ENCODE measurements at regions not wholly inside any gene's neighbourhood (a gene's known extent, or its start where the extent isn't known, plus 50 kb on each side); places are given as distances from the start of the nearest gene placed in this dataset.
"Not testable (repeated sequence)": the region's sequence is repeated elsewhere in the genome, so short reads cannot be mapped to it uniquely, and the experiment has no call there.

DNA sequence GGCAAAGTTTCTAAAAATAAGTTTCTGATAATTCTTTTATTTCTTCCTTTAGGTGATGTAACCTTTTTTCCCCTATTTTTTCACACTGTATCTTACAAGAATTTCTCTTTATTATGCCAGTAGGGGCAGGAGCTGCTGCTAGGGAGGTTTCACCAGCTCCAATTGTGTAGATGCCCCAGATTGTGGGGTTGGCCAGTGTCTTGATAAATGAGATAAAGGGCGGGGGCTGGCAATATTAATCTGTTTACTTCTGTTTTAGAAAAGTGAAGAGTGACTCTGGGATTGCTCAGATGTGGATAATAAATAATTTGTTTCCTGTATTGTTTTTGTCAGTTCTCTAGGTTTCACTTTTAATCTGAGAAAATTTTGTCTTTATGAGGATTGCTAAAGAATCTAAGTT lies 190.4 kb downstream of the MC4R start:
- TF ChIP-seq ZFX (IDR thresholded peaks at IDR 0.05) = no peak
- TF ChIP-seq, protein P1, sequence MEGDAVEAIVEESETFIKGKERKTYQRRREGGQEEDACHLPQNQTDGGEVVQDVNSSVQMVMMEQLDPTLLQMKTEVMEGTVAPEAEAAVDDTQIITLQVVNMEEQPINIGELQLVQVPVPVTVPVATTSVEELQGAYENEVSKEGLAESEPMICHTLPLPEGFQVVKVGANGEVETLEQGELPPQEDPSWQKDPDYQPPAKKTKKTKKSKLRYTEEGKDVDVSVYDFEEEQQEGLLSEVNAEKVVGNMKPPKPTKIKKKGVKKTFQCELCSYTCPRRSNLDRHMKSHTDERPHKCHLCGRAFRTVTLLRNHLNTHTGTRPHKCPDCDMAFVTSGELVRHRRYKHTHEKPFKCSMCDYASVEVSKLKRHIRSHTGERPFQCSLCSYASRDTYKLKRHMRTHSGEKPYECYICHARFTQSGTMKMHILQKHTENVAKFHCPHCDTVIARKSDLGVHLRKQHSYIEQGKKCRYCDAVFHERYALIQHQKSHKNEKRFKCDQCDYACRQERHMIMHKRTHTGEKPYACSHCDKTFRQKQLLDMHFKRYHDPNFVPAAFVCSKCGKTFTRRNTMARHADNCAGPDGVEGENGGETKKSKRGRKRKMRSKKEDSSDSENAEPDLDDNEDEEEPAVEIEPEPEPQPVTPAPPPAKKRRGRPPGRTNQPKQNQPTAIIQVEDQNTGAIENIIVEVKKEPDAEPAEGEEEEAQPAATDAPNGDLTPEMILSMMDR (conservative IDR thresholded peaks at IDR 0.05) = no peak
- no peak overlapping the region for H3K27ac ChIP-seq

DNA sequence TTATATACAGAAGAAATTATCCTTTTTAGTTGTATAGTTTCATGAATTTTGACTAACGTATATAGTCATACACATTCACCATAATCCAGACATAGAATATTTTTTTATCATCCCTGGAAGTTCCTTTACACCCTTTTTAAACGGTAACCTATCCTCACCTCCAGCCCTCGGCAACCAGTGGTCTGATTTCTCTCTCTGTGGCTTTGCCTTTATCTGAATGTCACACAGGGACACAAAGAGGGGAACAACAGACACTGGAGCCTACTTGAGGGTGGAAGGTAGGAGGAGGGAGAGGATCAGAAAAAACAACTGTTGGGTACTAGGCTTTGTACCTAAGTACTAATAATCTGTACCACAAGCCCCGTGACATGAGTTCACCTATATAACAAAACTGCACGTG lies 191.9 kb downstream of the MC4R start:
- no peak for TF ChIP-seq ZFX (IDR thresholded peaks at IDR 0.05)
- TF ChIP-seq, protein P1 (conservative IDR thresholded peaks at IDR 0.05) = no peak
- no peak overlapping the region for H3K27ac ChIP-seq

DNA sequence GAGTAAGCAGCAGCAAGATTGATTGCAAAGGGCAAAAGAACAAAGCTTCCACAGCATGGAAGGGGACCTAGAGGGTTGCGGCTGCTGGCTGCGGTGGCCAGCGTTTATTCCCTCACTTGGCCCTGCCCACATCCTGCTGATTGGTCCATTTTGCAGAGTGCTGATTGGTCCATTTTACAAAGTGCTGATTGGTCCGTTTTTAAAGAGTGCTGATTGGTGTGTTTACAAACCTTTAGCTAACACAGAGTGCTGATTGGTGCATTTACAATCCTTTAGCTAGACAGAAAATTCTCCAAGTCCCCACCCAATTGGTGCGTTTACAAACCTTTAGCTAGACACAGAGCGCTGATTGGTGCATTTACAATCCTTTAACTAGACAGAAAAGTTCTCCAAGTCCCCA lies 194.4 kb downstream of the MC4R start:
- H3K27ac ChIP-seq = not testable (repeated sequence)

DNA sequence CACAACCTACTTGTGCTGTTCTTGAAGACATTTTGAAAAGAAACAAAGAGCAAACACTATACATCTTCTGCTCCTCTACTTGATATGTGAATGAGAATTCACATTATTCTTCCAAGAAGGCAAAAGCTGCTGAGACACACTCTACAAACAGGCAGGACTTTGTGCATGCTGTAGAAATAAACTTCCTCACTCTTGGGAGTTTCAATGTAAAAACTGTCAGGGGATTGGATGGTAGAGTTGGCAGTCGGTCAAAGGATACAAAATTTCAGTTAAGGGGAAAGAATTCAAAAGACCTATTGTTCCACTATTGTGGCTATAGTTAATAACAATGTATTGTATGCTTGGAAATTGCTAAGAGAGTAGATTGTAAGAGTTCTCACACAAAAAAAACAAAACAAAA lies 196.3 kb downstream of the MC4R start:
- TF ChIP-seq, protein P1 (conservative IDR thresholded peaks at IDR 0.05) = no peak
- no peak for TF ChIP-seq ZFX (IDR thresholded peaks at IDR 0.05)
- no peak overlapping the region for H3K27ac ChIP-seq

DNA sequence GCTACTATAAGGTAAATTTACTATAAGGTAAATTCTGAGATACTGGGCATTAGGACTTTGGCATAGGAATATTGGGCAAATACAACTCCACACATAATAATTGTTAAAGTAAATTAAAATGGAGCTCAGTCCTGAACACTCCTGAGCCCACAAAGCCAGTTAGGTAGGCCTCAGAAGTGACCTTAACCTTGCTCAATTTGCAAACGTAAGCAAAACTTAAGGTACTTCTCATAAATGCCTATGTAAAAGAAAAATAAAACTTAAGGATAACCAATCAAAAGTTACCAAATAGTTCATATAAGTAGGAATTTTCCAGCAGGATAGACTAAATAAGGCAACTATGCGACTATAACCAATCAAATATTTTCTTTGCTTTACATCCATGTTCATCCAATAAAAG lies 197.7 kb downstream of the MC4R start:
- TF ChIP-seq, protein P1 (conservative IDR thresholded peaks at IDR 0.05) = no peak
- TF ChIP-seq ZFX (IDR thresholded peaks at IDR 0.05) = no peak

DNA sequence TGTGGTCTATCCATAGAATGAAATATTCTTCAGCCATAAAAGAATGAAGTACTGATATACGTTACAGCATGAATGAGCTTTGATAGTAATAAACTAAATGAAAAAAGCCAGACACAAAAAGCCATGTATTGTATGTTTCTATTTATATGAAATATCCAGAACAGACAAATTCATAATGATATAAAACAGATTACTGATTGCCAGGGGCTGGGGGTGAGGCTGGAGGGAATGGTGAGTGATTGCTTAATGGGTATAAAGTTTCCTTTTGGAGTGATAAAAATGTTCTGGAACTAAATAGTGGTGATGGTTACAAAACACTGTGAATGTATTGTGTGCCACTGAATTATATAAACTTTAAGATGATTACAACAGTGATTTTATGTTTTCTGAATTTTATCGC lies 200.5 kb downstream of the MC4R start:
- no peak overlapping the region for H3K27ac ChIP-seq
- TF ChIP-seq, protein P1 (conservative IDR thresholded peaks at IDR 0.05) = no peak
- no peak for TF ChIP-seq ZFX (IDR thresholded peaks at IDR 0.05)

More for the DNA sequence above, 197.7 kb downstream of the MC4R start:
- no peak overlapping the region for H3K27ac ChIP-seq

DNA sequence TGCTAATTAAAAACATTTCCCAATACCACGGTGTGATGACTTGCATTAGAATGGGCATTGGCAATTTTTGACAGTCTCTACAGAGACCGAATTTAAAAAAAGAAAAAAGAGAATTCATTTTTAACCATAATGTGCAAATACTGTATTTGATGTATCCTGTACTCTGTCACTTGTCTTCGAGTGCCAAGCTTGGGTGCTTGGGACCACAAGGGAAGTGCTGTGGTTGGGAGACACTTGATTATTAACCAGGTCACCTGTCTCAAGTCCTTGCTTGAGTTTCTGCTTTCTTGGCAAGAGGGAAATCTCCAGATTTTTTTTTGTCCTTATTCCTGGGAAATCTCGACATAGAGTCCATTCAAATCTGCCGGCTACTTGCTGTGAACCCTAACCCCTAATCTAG lies 209.0 kb downstream of the MC4R start:
- H3K27ac ChIP-seq = no peak overlapping the region
- no peak for TF ChIP-seq ZFX (IDR thresholded peaks at IDR 0.05)
- TF ChIP-seq, protein P1 (conservative IDR thresholded peaks at IDR 0.05) = no peak

DNA sequence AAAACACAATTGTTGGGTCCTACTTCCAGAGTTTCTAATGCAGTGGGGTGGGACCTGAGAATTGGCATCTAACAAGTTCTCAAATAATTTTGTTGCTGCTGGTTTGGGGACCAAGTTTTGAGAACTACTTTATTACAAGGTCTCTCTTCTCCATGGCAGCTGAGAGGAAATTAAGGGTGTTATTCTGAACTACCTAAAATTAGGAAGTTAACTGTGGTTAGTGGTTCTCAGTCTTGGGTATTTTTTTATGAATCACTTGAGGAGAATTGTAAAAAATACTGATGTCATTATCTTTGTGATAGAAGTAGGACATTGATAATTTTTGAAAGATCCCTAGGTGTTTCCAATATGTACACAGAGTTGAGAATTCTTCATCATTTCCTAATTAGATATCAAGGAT lies 210.2 kb downstream of the MC4R start:
- no peak overlapping the region for H3K27ac ChIP-seq
- TF ChIP-seq, protein P1 (conservative IDR thresholded peaks at IDR 0.05) = no peak
- no peak for TF ChIP-seq ZFX (IDR thresholded peaks at IDR 0.05)

Data from C4-2B (cell line).